HepG2 (cell line): ENCODE measurements at regions not wholly inside any gene's neighbourhood (a gene's known extent, or its start where the extent isn't known, plus 50 kb on each side); places are given as distances from the start of the nearest gene placed in this dataset.

Experiments used
- ATAC-seq: fragments of 200-7000 bp; cut with Tn5 transposase; 3 replicates; pipeline ENCODE4 v1.9.1; 2020; ENCODE audit warnings: mild to moderate bottlenecking, moderate library complexity
- BruUV-seq: library from RNA; stranded (reverse); fragments of 400-500 nt; replicated peaks from 2 replicates; lab custom pipeline; 2021; lab: Mats Ljungman, UMichigan
- CTCF ChIA-PET: fragments of 300-600 bp; formaldehyde crosslinking; extraction: SDS; loops from one replicate; lab custom pipeline; 2021; ENCODE audit warnings: low total read pairs, inconsistent platforms, low intra/inter-chr PET ratio; lab: Yijun Ruan, JAX
- POLR2A ChIA-PET: fragments of 350-600 bp; sonication (Branson Sonifier 250); formaldehyde crosslinking; loops from one replicate; lab custom pipeline; 2020; ENCODE audit warnings: antibody characterized with exemption, inconsistent platforms; lab: Yijun Ruan, JAX
- DNase-seq: peaks from one replicate; pipeline ENCODE4 v3.0.0-alpha.2; 2015; ENCODE audit warnings: low spot score
- FAIRE-seq: peaks from 3 replicates; lab custom pipeline; 2011; peaks lifted over from hg19 to GRCh38; lab: Jason Lieb, UNC
- H2AFZ ChIP-seq: one replicate; pipeline ENCODE4 v1.6.1; 2011; ENCODE audit warnings: low read length, inconsistent platforms
- H3K27ac ChIP-seq: fragments of 300-600 bp; 3 replicates; pipeline ENCODE4 v1.8.0; 2011; ENCODE audit warnings: mixed run types, mild to moderate bottlenecking, mixed read lengths, low read length, inconsistent platforms; ENCODE audit not compliant: insufficient read depth; ENCODE audit errors: extremely low read length
- H3K27me3 ChIP-seq, 2 experiments: fragments of 200-600 bp in 1 of 2; 2 replicates in 1 of 2; 3 replicates in 1 of 2; pipeline versions ENCODE4 v1.6.0 to v1.8.0; 2011; ENCODE audit warnings: low read length in 2 of 2, mild to moderate bottlenecking in 2 of 2, moderate library complexity in 2 of 2, inconsistent platforms in 1 of 2; ENCODE audit not compliant: insufficient read depth in 2 of 2, control insufficient read depth in 1 of 2
- H3K36me3 ChIP-seq, 2 experiments: fragments of 200-600 bp in 1 of 2; replicated peaks in 1 of 2; 2 replicates in 1 of 2; 3 replicates in 1 of 2; pipeline versions ENCODE4 v1.5.1 to v1.8.0; 2011; ENCODE audit warnings: low read length in 2 of 2, inconsistent platforms in 1 of 2; ENCODE audit not compliant: insufficient read depth in 2 of 2, control insufficient read depth in 1 of 2
- H3K4me1 ChIP-seq: 2 replicates; pipeline ENCODE4 v1.5.1; 2012; ENCODE audit warnings: low read length, inconsistent platforms; ENCODE audit not compliant: insufficient read depth
- H3K4me2 ChIP-seq: 2 replicates; pipeline ENCODE4 v1.6.0; 2011; ENCODE audit warnings: low read depth, low read length, inconsistent platforms
- H3K4me3 ChIP-seq, 3 experiments: fragments of 200-600 bp in 1 of 3; sonication (generic), shearing (Covaris generic) in 1 of 3; replicated peaks in 1 of 3; 2 replicates each; pipeline ENCODE4 v1.5.1; 2011 to 2016; ENCODE audit warnings: low read length in 3 of 3, inconsistent platforms in 2 of 3, low read depth in 2 of 3, mild to moderate bottlenecking in 2 of 3, control low read depth in 1 of 3, mixed read lengths in 1 of 3; ENCODE audit not compliant: insufficient read depth in 1 of 3
- H3K79me2 ChIP-seq: one replicate; pipeline ENCODE4 v1.6.1; 2011; ENCODE audit warnings: low read length, inconsistent platforms; ENCODE audit not compliant: insufficient read depth
- H3K9ac ChIP-seq: 2 replicates; pipeline ENCODE4 v1.6.0; 2011; ENCODE audit warnings: mild to moderate bottlenecking, low read depth, low read length, inconsistent platforms; ENCODE audit not compliant: insufficient read depth
- H3K9me3 ChIP-seq: 2 replicates; pipeline ENCODE4 v1.5.1; 2012; ENCODE audit warnings: mild to moderate bottlenecking, low read length
- H4K20me1 ChIP-seq: 2 replicates; pipeline ENCODE4 v1.6.0; 2011; ENCODE audit warnings: inconsistent platforms, mild to moderate bottlenecking, low read length, moderate library complexity; ENCODE audit not compliant: insufficient read depth
- DMTF1 ChIP-seq: sonication (generic); formaldehyde crosslinking; IDR thresholded peaks from 2 replicates; pipeline ENCODE4 v1.4.0; 2020; ENCODE audit warnings: mild to moderate bottlenecking, missing genetic modification reagents
- EZH2 ChIP-seq: conservative IDR thresholded peaks from 2 replicates; pipeline ENCODE4 v1.6.1; 2012; ENCODE audit warnings: mild to moderate bottlenecking, low read depth, low read length, moderate library complexity
- MAFF ChIP-seq: IDR thresholded peaks from 2 replicates; pipeline ENCODE4 v1.6.1; 2011; ENCODE audit warnings: low read depth, low read length, improper control_type of control experiment
- MAFK ChIP-seq, 2 experiments: IDR thresholded peaks in 1 of 2; conservative IDR thresholded peaks in 1 of 2; 2 replicates each; pipeline ENCODE4 v1.6.1; 2011; ENCODE audit warnings: improper control_type of control experiment in 2 of 2, low read length in 2 of 2
- USF2 ChIP-seq, 2 experiments: sonication (generic) in 1 of 2; formaldehyde crosslinking in 1 of 2; IDR thresholded peaks; 2 replicates each; pipeline versions ENCODE4 v1.5.1 to v1.6.1; 2011 to 2020; ENCODE audit warnings: borderline replicate concordance in 1 of 2, low read depth in 1 of 2, low read length in 1 of 2, mild to moderate bottlenecking in 1 of 2, missing genetic modification reagents in 1 of 2, moderate library complexity in 1 of 2
- ZBTB37 ChIP-seq: sonication (generic); formaldehyde crosslinking; IDR thresholded peaks from 2 replicates; pipeline ENCODE4 v1.4.0; 2020; ENCODE audit warnings: mild to moderate bottlenecking, missing genetic modification reagents
- ZNF503 ChIP-seq: sonication (generic); formaldehyde crosslinking; IDR thresholded peaks from 2 replicates; pipeline ENCODE4 v1.4.0; 2020; ENCODE audit warnings: missing genetic modification reagents
- ZSCAN29 ChIP-seq: sonication (generic); formaldehyde crosslinking; conservative IDR thresholded peaks from 2 replicates; pipeline ENCODE4 v1.4.0; 2020; ENCODE audit warnings: mild to moderate bottlenecking, missing genetic modification reagents
- WGBS: methylation state at CpG from one replicate; pipeline ENCODE4 v1.1.6; 2017; ENCODE audit warnings: low lambda C conversion rate; 5-methylcytosine and 5-hydroxymethylcytosine counted together
- in situ Hi-C: cut with HindIII; loops from 2 replicates; pipeline ENCODE4 v1.10.0; 2017; ENCODE audit warnings: low pct_unique_long_range_greater_than_20kb; ENCODE audit not compliant: extremely low pct_ligation_motif_present
- intact Hi-C: fragments of 100-400 bp; cut with micrococcal nuclease; formaldehyde crosslinking; loops from one replicate; pipeline ENCODE4 v1.10.0; 2022; ENCODE audit not compliant: unreplicated experiment

- BruUV-seq, result no TSS peak
- no peak overlapping the region for H3K27ac ChIP-seq
- POLR2A ChIA-PET, result no interaction called here
Measured at GRCh38 chr1:194209920-194210319, 1023.5 kb upstream of the B3GALT2 start.

GRCh38 chr1:194208674-194209073, 1022.3 kb upstream of the B3GALT2 start:
- Histone ChIP-seq H3K36me3 (no peaks in the 10 kb centered on the region), H3K4me3 (no peak overlapping the region), H3K9me3 (no peaks in the 10 kb centered on the region), H3K79me2 (no peaks in the 10 kb centered on the region), H3K27ac (no peak overlapping the region), H2AFZ (no peak overlapping the region), H3K9ac (no peak overlapping the region), H3K4me1 (no peaks in the 10 kb centered on the region), H3K27me3 (no peaks in the 10 kb centered on the region), H3K4me2 (no peak overlapping the region), H4K20me1 (no peaks in the 10 kb centered on the region)
- no TSS peak for BruUV-seq
- FAIRE-seq (no peak), DNase-seq (no peak), ATAC-seq (no peak)
- ChIA-PET POLR2A (no interaction called here), CTCF (no interaction called here)
- in situ Hi-C loops, result no loop called here
- intact Hi-C loops, result no loop called here
- 2% methylated on average over 1 of the region's 1 CpG for WGBS
- no peak for TF ChIP-seq DMTF1 (CRISPR knock-in tag)
- TF ChIP-seq ZNF503 (CRISPR knock-in tag), result no peak
- no peak for TF ChIP-seq ZSCAN29 (CRISPR knock-in tag)
- TF ChIP-seq EZH2, result no peak
- no peak for TF ChIP-seq ZBTB37 (CRISPR knock-in tag)

More at GRCh38 chr1:194209920-194210319, 1023.5 kb upstream of the B3GALT2 start:
- DNase-seq (no peak), ATAC-seq (no peak), FAIRE-seq (no peak)
- CTCF ChIA-PET, result no interaction called here
- Histone ChIP-seq H3K9ac (no peak overlapping the region), H3K27me3 (no peaks in the 10 kb centered on the region), H3K9me3 (no peaks in the 10 kb centered on the region), H3K79me2 (no peaks in the 10 kb centered on the region), H4K20me1 (no peaks in the 10 kb centered on the region), H3K36me3 (no peaks in the 10 kb centered on the region), H3K4me3 (no peak overlapping the region), H3K4me2 (no peak overlapping the region), H3K4me1 (no peaks in the 10 kb centered on the region), H2AFZ (no peak overlapping the region)
- in situ Hi-C loops, result no loop called here
- intact Hi-C loops, result no loop called here
- TF ChIP-seq USF2 (IDR thresholded peaks at IDR 0.05; ENCODE audit: low read depth, low read length), result no peak
- TF ChIP-seq USF2 (CRISPR knock-in tag; IDR thresholded peaks at IDR 0.05; ENCODE audit: borderline replicate concordance), result no peak
- TF ChIP-seq MAFF, result 0 out of 2 replicates have a peak, but pooled peaks have one; percentile 14
- peak in 1 of 2 experiments; percentile 61; a peak in 2 of 4 replicates for TF ChIP-seq MAFK (conservative IDR thresholded peaks at IDR 0.05 in 1 of 2, IDR thresholded peaks at IDR 0.05 in 1 of 2; ENCODE audit: low read length in 2 of 2)
